WTC11 (cell line): ENCODE measurements at regions not wholly inside any gene's neighbourhood (a gene's known extent, or its start where the extent isn't known, plus 50 kb on each side); places are given as distances from the start of the nearest gene placed in this dataset.

Source experiments
- CBFB ChIP-seq: sonication (generic); formaldehyde crosslinking; IDR thresholded peaks from 2 replicates; pipeline ENCODE4 v1.8.1; 2022; ENCODE audit warnings: mild to moderate bottlenecking, low read depth, missing genetic modification reagents
- CREB1 ChIP-seq: sonication (generic); formaldehyde crosslinking; IDR thresholded peaks from 2 replicates; pipeline ENCODE4 v1.8.0; 2023; ENCODE audit warnings: mild to moderate bottlenecking, missing genetic modification reagents
- CTCF ChIP-seq: fragments of 200-600 bp; IDR thresholded peaks from 2 replicates; pipeline ENCODE4 v1.8.0; 2022; ENCODE audit warnings: antibody characterized with exemption
- E2F1 ChIP-seq: sonication (generic); formaldehyde crosslinking; IDR thresholded peaks from 2 replicates; pipeline ENCODE4 v1.8.0; 2022; ENCODE audit warnings: mild to moderate bottlenecking, missing genetic modification reagents
- FOXP1 ChIP-seq: sonication (generic); formaldehyde crosslinking; IDR thresholded peaks from 2 replicates; pipeline ENCODE4 v1.8.0; 2022; ENCODE audit warnings: missing genetic modification reagents, mild to moderate bottlenecking, moderate library complexity, borderline replicate concordance
- HMGXB4 ChIP-seq: sonication (generic); formaldehyde crosslinking; IDR thresholded peaks from 2 replicates; pipeline ENCODE4 v1.8.1; 2023; ENCODE audit warnings: mild to moderate bottlenecking, moderate library complexity, missing genetic modification reagents
- KAT7 ChIP-seq: sonication (generic); formaldehyde crosslinking; IDR thresholded peaks from 2 replicates; pipeline ENCODE4 v1.8.1; 2023; ENCODE audit warnings: missing genetic modification reagents, mild to moderate bottlenecking, borderline replicate concordance
- NFYB ChIP-seq: sonication (generic); formaldehyde crosslinking; conservative IDR thresholded peaks from 2 replicates; pipeline ENCODE4 v1.8.0; 2022; ENCODE audit warnings: low read depth, missing genetic modification reagents
- PRDM15 ChIP-seq: sonication (generic); formaldehyde crosslinking; IDR thresholded peaks from 2 replicates; pipeline ENCODE4 v1.8.0; 2022; ENCODE audit warnings: missing genetic modification reagents
- ZNF232 ChIP-seq: sonication (generic); formaldehyde crosslinking; IDR thresholded peaks from 2 replicates; pipeline ENCODE4 v1.8.0; 2022; ENCODE audit warnings: mild to moderate bottlenecking, missing genetic modification reagents
- ZNF532 ChIP-seq: fragments of 250-450 bp; sonication (Bioruptor Pico); IDR thresholded peaks from 2 replicates; pipeline ENCODE4 v1.9.0; 2021; ENCODE audit warnings: mild to moderate bottlenecking, borderline replicate concordance
- ZSCAN18 ChIP-seq: fragments of 250-450 bp; sonication (Bioruptor Pico); IDR thresholded peaks from 2 replicates; pipeline ENCODE4 v2.1.2; 2022; ENCODE audit warnings: mild to moderate bottlenecking, moderate library complexity
- TF ChIP-seq, protein P1 (sequence below): sonication (generic); formaldehyde crosslinking; IDR thresholded peaks from 2 replicates; pipeline ENCODE4 v1.8.1; 2022; ENCODE audit warnings: low read depth, missing genetic modification reagents, borderline replicate concordance
- TF ChIP-seq, protein P2 (sequence below): sonication (generic); formaldehyde crosslinking; IDR thresholded peaks from 2 replicates; pipeline ENCODE4 v1.8.0; 2023; ENCODE audit warnings: mild to moderate bottlenecking, missing genetic modification reagents

- TF ChIP-seq CBFB (CRISPR knock-in tag) (no peak), HMGXB4 (CRISPR knock-in tag) (no peak), NFYB (CRISPR knock-in tag) (no peak), CTCF (no peak), FOXP1 (CRISPR knock-in tag) (no peak), KAT7 (no peak), ZSCAN18 (CRISPR knock-in tag) (no peak), E2F1 (CRISPR knock-in tag) (no peak), CREB1 (CRISPR knock-in tag) (no peak), ZNF532 (CRISPR knock-in tag) (no peak), ZNF232 (CRISPR knock-in tag) (no peak), PRDM15 (CRISPR knock-in tag) (no peak)
- TF ChIP-seq, protein P1, sequence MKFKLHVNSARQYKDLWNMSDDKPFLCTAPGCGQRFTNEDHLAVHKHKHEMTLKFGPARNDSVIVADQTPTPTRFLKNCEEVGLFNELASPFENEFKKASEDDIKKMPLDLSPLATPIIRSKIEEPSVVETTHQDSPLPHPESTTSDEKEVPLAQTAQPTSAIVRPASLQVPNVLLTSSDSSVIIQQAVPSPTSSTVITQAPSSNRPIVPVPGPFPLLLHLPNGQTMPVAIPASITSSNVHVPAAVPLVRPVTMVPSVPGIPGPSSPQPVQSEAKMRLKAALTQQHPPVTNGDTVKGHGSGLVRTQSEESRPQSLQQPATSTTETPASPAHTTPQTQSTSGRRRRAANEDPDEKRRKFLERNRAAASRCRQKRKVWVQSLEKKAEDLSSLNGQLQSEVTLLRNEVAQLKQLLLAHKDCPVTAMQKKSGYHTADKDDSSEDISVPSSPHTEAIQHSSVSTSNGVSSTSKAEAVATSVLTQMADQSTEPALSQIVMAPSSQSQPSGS, result no peak
- TF ChIP-seq, protein P2, sequence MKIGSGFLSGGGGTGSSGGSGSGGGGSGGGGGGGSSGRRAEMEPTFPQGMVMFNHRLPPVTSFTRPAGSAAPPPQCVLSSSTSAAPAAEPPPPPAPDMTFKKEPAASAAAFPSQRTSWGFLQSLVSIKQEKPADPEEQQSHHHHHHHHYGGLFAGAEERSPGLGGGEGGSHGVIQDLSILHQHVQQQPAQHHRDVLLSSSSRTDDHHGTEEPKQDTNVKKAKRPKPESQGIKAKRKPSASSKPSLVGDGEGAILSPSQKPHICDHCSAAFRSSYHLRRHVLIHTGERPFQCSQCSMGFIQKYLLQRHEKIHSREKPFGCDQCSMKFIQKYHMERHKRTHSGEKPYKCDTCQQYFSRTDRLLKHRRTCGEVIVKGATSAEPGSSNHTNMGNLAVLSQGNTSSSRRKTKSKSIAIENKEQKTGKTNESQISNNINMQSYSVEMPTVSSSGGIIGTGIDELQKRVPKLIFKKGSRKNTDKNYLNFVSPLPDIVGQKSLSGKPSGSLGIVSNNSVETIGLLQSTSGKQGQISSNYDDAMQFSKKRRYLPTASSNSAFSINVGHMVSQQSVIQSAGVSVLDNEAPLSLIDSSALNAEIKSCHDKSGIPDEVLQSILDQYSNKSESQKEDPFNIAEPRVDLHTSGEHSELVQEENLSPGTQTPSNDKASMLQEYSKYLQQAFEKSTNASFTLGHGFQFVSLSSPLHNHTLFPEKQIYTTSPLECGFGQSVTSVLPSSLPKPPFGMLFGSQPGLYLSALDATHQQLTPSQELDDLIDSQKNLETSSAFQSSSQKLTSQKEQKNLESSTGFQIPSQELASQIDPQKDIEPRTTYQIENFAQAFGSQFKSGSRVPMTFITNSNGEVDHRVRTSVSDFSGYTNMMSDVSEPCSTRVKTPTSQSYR, result no peak
These were observed 65.1 kb upstream of the ATP11B start for GRCh38 chr3:182728238-182728637.
